GM12872 (cell line): ENCODE measurements at regions not wholly inside any gene's neighbourhood (a gene's known extent, or its start where the extent isn't known, plus 50 kb on each side); places are given as distances from the start of the nearest gene placed in this dataset.

ENCODE experiments used
- TF ChIP-seq, protein P1 (sequence below): IDR thresholded peaks from 3 replicates; pipeline ENCODE4 v1.5.1; 2011; ENCODE audit warnings: low read depth, mild to moderate bottlenecking, low read length, moderate library complexity; ENCODE audit not compliant: insufficient read depth

DNA sequence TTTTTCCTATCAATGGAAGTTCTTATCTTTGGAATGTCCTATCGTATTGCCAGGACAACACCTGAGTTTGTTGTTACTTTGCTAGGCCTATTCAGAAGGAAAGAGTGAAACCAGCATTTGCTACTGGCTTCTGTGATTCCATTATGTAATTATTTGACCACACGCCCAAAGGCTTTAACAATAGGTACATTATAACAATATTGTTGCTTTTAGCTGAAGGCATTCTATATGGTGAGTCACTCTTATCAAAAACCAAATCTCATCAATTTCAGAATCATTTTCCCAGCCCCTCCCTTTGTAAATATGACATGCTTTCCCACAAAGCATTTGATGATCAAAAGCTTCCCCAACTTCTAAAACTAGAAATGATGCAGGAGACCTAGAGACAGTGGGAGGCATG is 294.4 kb upstream of the NEBL start:
- TF ChIP-seq, protein P1, sequence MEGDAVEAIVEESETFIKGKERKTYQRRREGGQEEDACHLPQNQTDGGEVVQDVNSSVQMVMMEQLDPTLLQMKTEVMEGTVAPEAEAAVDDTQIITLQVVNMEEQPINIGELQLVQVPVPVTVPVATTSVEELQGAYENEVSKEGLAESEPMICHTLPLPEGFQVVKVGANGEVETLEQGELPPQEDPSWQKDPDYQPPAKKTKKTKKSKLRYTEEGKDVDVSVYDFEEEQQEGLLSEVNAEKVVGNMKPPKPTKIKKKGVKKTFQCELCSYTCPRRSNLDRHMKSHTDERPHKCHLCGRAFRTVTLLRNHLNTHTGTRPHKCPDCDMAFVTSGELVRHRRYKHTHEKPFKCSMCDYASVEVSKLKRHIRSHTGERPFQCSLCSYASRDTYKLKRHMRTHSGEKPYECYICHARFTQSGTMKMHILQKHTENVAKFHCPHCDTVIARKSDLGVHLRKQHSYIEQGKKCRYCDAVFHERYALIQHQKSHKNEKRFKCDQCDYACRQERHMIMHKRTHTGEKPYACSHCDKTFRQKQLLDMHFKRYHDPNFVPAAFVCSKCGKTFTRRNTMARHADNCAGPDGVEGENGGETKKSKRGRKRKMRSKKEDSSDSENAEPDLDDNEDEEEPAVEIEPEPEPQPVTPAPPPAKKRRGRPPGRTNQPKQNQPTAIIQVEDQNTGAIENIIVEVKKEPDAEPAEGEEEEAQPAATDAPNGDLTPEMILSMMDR: no peak

- TF ChIP-seq, protein P1: no peak
These were observed 287.9 kb upstream of the NEBL start for GRCh38 chr10:21184984-21185383.

DNA sequence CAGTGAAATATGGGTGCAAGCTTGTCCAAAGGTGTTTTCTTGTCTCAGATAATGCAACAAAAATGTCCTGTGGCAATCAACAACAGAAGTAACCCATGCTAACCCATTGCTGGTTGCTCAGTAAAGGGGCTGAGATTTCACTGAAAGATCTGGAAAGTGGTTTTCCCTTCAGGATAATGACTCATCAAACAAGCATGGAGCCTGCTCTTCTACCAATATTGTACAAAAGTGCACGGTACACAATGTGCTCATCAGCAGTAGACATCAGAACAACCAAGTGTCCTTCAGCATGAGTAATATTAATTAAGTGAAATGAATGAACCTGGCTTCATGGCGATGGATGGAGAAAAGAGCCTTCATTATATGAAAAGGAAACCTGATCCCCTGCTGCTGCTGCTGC is 287.1 kb upstream of the NEBL start:
- TF ChIP-seq, protein P1: no peak

GRCh38 chr10:21183025-21183424 is 285.9 kb upstream of the NEBL start:
- TF ChIP-seq, protein P1: no peak

DNA sequence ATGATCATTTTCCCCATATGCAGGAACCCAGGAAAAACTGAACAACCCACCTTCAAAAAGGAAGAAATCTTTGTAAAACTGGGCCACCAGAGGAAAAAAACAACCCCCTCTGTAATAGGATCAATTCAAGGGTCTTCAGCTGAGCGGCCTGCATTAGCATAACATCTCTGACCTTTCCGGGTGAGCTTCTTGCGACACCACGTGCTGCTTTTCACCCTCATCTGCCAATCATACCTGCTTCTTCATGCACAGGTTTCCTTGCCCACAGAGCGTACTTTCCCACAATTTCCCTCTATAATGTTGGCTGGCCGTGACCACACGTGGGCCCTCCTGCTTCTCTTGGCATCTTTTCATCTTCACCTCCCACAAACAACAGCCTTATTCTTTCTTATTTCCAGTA is 284.3 kb upstream of the NEBL start:
- TF ChIP-seq, protein P1: no peak

DNA sequence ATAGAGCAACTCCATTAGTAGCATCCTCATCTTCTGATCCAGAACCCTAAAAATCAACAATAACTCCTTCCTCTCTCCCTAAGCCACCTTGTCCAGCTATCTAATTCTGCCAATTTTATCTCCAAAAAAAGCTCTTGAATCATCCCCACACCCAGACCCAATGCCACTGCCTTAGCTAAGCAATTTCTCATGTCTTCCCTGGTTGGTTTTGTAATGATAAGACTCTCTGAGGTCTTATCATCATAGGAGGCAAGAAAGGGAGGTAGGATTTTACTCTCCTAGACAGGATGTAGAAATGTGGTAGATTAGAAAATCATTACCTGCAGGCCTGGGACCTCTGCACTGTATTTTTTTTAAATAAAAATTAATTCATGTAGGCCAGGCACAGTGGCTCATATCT is 283.5 kb upstream of the NEBL start:
- TF ChIP-seq, protein P1: no peak

- TF ChIP-seq, protein P1: no peak
These were observed 279.9 kb upstream of the NEBL start for GRCh38 chr10:21176934-21177480.

- TF ChIP-seq, protein P1: no peak
These were observed 278.7 kb upstream of the NEBL start for GRCh38 chr10:21175797-21176196.
